GM12873 (cell line): ENCODE measurements at regions not wholly inside any gene's neighbourhood (a gene's known extent, or its start where the extent isn't known, plus 50 kb on each side); places are given as distances from the start of the nearest gene placed in this dataset.

ENCODE experiments used
- TF ChIP-seq, protein P1 (sequence below): IDR thresholded peaks from 2 replicates; pipeline ENCODE4 v1.5.1; 2012; ENCODE audit warnings: low read depth, mild to moderate bottlenecking, moderate library complexity, low read length, control low read depth; ENCODE audit not compliant: insufficient read depth; ENCODE audit errors: missing control alignments

DNA sequence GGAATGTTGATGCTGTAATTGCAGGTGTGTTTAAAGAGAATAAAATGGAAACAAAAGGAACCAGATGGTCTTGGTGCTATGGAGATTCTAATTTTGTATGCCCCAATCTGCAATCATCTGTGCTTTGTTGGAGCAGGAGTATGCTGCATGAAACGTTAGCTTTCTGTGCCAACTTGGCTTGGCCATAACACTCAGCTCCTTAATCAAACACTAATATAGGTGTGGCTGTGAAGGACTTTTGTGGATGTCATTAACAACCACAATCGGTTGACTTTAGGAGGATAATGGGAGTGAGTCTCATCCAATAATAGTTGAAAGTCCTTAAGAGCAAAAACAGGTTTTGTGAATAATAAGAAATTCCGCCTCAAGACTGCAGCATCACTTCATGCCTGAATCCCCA lies 399.2 kb downstream of the NLGN4X start:
- TF ChIP-seq, protein P1, sequence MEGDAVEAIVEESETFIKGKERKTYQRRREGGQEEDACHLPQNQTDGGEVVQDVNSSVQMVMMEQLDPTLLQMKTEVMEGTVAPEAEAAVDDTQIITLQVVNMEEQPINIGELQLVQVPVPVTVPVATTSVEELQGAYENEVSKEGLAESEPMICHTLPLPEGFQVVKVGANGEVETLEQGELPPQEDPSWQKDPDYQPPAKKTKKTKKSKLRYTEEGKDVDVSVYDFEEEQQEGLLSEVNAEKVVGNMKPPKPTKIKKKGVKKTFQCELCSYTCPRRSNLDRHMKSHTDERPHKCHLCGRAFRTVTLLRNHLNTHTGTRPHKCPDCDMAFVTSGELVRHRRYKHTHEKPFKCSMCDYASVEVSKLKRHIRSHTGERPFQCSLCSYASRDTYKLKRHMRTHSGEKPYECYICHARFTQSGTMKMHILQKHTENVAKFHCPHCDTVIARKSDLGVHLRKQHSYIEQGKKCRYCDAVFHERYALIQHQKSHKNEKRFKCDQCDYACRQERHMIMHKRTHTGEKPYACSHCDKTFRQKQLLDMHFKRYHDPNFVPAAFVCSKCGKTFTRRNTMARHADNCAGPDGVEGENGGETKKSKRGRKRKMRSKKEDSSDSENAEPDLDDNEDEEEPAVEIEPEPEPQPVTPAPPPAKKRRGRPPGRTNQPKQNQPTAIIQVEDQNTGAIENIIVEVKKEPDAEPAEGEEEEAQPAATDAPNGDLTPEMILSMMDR: no peak

DNA sequence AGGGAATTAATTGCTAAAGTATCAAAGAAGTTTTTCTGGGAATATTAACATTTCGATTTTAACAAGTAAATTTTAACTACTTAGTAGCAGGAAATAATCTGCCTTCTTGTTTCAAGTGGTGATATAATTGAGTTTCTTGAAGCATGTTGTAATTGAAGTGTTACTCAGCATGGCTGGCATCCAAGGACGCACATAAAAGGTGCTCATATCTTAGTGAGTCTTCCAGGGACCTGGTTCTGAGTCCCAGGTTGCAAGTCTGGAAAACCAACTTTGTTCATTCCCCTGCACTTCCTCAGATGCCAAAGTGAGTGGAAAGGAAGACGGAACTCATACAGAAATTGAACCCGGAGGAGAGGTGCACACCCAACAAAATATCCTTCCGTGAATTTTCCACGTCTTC lies 399.6 kb downstream of the NLGN4X start:
- TF ChIP-seq, protein P1: no peak

DNA sequence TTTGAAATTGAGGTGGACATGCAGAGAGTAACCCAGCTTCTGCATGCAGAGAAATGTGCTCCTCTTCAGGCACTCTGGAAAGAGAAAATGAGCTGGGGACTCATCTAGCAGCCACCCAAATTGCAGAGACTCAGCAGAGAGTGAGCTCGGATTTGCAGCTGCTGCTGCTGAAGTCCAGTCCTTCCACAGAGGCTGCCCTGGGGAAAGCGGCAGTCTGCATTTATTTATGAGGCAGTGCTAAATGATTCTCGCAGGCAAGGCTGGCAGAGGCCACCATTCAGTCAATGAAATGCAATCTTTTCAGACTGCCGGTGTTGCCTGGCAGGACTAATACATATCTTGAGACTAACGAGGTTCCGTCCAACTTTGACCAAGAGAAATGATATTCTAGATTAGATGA lies 404.8 kb downstream of the NLGN4X start:
- TF ChIP-seq, protein P1: no peak

DNA sequence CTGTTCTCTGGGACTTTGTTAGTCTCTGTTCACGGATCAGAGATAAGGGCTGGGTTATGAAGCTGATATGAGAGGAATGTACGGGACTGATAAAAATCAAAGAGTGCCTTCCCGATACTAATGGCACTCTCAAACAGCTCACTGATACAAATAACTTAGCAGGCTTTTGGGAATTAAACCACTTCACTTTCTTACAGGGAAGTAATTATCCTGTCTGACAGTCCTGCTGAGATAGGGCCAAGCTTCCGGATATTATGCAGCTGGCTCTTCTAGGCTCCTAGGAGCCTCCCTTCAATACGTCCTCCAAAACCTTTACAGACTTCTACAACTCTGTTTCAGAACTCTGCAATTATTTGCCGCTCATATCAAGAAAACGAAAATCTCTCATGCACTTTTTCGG lies 418.0 kb downstream of the NLGN4X start:
- TF ChIP-seq, protein P1: no peak

DNA sequence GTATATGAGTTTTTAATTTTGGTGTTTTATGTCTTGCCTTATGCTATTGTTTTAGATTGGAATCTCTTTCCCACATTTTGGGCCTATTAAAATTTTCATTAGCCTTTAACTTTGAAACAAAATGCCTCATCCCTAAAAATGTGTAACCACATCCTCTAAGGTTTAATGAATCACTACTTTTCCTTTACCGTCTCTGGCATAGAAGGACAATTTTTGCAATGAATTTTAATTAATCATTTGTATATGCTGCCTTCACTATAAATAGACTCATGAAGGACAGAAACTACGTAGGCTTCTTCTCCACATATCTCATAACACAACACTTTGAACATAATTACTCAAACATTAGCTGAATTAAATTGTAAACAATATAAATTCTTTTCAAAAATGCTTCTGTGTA lies 421.5 kb downstream of the NLGN4X start:
- TF ChIP-seq, protein P1: no peak

DNA sequence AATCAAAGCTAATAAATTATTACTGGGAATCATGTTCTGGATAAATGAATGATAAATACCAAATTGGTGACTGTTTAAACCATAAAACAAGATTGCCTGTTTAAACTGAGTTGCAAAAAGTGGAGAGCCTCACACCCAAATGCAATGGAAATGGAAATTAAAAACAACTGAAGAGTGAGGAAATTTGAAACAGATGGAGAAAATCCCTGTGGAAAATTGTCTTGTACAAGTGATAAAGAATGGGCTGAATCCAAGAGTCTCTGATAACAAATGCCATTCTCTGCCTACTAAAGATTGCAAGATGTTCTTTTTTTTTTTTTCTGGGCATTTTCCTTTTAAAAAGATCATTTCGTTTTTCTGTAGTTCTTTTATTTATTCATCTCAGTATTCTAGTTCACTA lies 426.3 kb downstream of the NLGN4X start:
- TF ChIP-seq, protein P1: no peak

DNA sequence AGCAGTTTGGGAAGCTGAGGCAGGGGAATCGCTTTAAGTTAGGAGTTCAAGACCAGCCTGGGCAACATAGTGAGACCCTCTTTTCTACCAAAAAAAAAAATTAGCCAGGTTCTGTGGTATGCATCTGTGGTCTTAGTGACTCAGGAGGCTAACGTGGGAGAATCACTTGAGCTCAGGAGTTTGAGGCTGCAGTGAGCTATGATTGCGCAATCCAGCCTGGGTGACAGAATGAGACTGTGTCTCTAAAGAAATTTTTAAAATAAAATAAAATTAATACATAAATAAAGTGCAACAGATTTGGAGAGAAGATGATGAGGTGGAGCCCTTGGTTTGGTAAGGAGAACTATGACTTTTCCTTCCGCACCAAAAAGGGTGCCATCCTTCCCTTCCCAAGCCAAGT lies 436.9 kb downstream of the NLGN4X start:
- TF ChIP-seq, protein P1: no peak

DNA sequence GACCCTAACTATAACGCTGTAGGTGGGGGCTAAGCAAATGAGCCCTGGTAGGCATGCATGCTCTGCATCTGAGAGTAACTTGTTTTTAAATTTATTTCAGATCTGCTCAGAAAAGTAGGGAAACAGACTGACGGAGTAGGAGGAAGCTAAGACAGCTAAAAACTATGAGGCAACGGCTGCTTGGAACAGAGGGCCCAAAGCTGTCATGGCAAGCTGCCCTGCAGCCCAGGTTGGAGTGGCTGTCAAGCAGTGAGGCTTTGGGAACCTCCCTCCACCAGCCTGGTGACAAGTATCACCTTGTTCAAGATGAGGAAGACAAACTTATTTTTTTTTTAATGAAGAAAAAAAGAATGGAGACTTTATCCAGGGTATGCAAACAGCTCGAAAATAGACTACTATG lies 439.8 kb downstream of the NLGN4X start:
- TF ChIP-seq, protein P1: no peak
